HS-5 (cell line): ENCODE measurements at regions not wholly inside any gene's neighbourhood (a gene's known extent, or its start where the extent isn't known, plus 50 kb on each side); places are given as distances from the start of the nearest gene placed in this dataset.

Experiments
- DNase-seq: peaks from one replicate; pipeline ENCODE4 v3.0.0-alpha.2; 2012; ENCODE audit warnings: low read depth

- no peak for DNase-seq
Measured at GRCh38 chr10:4581929-4582328, 244.1 kb upstream of the AKR1E2 start.

GRCh38 chr10:4579844-4580243 is 246.2 kb upstream of the AKR1E2 start:
- no peak for DNase-seq

GRCh38 chr10:4576206-4576605 is 249.8 kb upstream of the AKR1E2 start:
- DNase-seq: no peak

GRCh38 chr10:4569151-4569550 is 256.9 kb upstream of the AKR1E2 start:
- no peak for DNase-seq

- DNase-seq: no peak
Measured at GRCh38 chr10:4568731-4569130, 257.3 kb upstream of the AKR1E2 start.

GRCh38 chr10:4568086-4568485 is 257.9 kb upstream of the AKR1E2 start:
- DNase-seq: no peak

GRCh38 chr10:4567637-4568036 is 258.4 kb upstream of the AKR1E2 start:
- DNase-seq: no peak

- no peak for DNase-seq
Measured at GRCh38 chr10:4566011-4566410, 260.0 kb upstream of the AKR1E2 start.

- no peak for DNase-seq
Measured at GRCh38 chr10:4561296-4561695, 264.7 kb upstream of the AKR1E2 start.

GRCh38 chr10:4557469-4557868 is 268.5 kb upstream of the AKR1E2 start:
- DNase-seq: no peak

- no peak for DNase-seq
Measured at GRCh38 chr10:4556527-4556926, 269.5 kb upstream of the AKR1E2 start.

GRCh38 chr10:4555920-4556319 is 270.1 kb upstream of the AKR1E2 start:
- DNase-seq: no peak

- DNase-seq: no peak
Measured at GRCh38 chr10:4549139-4549653, 276.8 kb upstream of the AKR1E2 start.

GRCh38 chr10:4546931-4547330 is 279.1 kb upstream of the AKR1E2 start:
- DNase-seq: no peak

- DNase-seq: no peak
Measured at GRCh38 chr10:4546500-4546899, 279.5 kb upstream of the AKR1E2 start.

- no peak for DNase-seq
Measured at GRCh38 chr10:4545062-4545461, 280.9 kb upstream of the AKR1E2 start.

- DNase-seq: no peak
Measured at GRCh38 chr10:4543938-4544533, 282.0 kb upstream of the AKR1E2 start.

GRCh38 chr10:4541292-4541691 is 284.7 kb upstream of the AKR1E2 start:
- DNase-seq: peak; percentile 85

GRCh38 chr10:4538016-4538415 is 288.0 kb upstream of the AKR1E2 start:
- no peak for DNase-seq

GRCh38 chr10:4535521-4535920 is 290.5 kb upstream of the AKR1E2 start:
- no peak for DNase-seq

GRCh38 chr10:4533621-4534020 is 292.4 kb upstream of the AKR1E2 start:
- DNase-seq: no peak

GRCh38 chr10:4532976-4533375 is 293.0 kb upstream of the AKR1E2 start:
- no peak for DNase-seq

- DNase-seq: peak; percentile 63
Measured at GRCh38 chr10:4532467-4532866, 293.5 kb upstream of the AKR1E2 start.

GRCh38 chr10:4532011-4532410 is 294.0 kb upstream of the AKR1E2 start:
- no peak for DNase-seq
